ENCODE measurements at regions not wholly inside any gene's neighbourhood (a gene's known extent, or its start where the extent isn't known, plus 50 kb on each side); places are given as distances from the start of the nearest gene placed in this dataset.

- H3K9ac ChIP-seq (ENCODE audit: low read length) = no peak overlapping the region
- no peaks in the 10 kb centered on the region for H3K36me3 ChIP-seq (ENCODE audit: insufficient read depth, low read length)
- no peaks in the 10 kb centered on the region; the same call in 1 of the 2 replicates for H3K9me3 ChIP-seq (ENCODE audit: low read length)
- no peaks in the 10 kb centered on the region for H3K9me2 ChIP-seq (replicated peaks; ENCODE audit: insufficient read depth, low read length)
- H3K27ac ChIP-seq (ENCODE audit: low read length) = no peak overlapping the region
- H4K20me1 ChIP-seq (ENCODE audit: insufficient read depth, low read depth, low read length) = no peaks in the 10 kb centered on the region
- H2AFZ ChIP-seq (ENCODE audit: low read length) = no peak overlapping the region
- H3K4me1 ChIP-seq (ENCODE audit: low read length) = peaks cover 21% of the 10 kb centered on the region
- no peaks in the 10 kb centered on the region for H3K27me3 ChIP-seq (ENCODE audit: low read length)
- no peaks in the 10 kb centered on the region for H3K79me2 ChIP-seq (ENCODE audit: low read length)
- no peak for DNase-seq
- H3K4me3 ChIP-seq (ENCODE audit: low read length) = no peak overlapping the region
- no peak overlapping the region for H3K4me2 ChIP-seq (ENCODE audit: low read depth, low read length, poor library complexity, severe bottlenecking)
These were observed 505.4 kb downstream of the BRD1 start for GRCh38 chr22:49322231-49322630.

- Histone ChIP-seq H3K27ac (ENCODE audit: low read length) (no peak overlapping the region), H3K36me3 (ENCODE audit: insufficient read depth, low read length) (no peaks in the 10 kb centered on the region), H3K27me3 (ENCODE audit: low read length) (no peaks in the 10 kb centered on the region), H3K4me2 (ENCODE audit: low read depth, low read length, poor library complexity, severe bottlenecking) (no peak overlapping the region), H3K4me1 (ENCODE audit: low read length) (peaks cover 15% of the 10 kb centered on the region), H3K4me3 (ENCODE audit: low read length) (no peak overlapping the region), H3K79me2 (ENCODE audit: low read length) (no peaks in the 10 kb centered on the region), H4K20me1 (ENCODE audit: insufficient read depth, low read depth, low read length) (no peaks in the 10 kb centered on the region), H3K9me2 (replicated peaks; ENCODE audit: insufficient read depth, low read length) (no peaks in the 10 kb centered on the region), H3K9me3 (ENCODE audit: low read length) (no peaks in the 10 kb centered on the region), H2AFZ (ENCODE audit: low read length) (no peak overlapping the region), H3K9ac (ENCODE audit: low read length) (no peak overlapping the region)
- DNase-seq = no peak
These were observed 506.1 kb downstream of the BRD1 start for GRCh38 chr22:49321477-49322055.

- Histone ChIP-seq H3K4me1 (ENCODE audit: low read length) (peaks cover 16% of the 10 kb centered on the region), H3K27me3 (ENCODE audit: low read length) (no peaks in the 10 kb centered on the region), H3K4me3 (ENCODE audit: low read length) (no peak overlapping the region), H2AFZ (ENCODE audit: low read length) (no peak overlapping the region), H3K36me3 (ENCODE audit: insufficient read depth, low read length) (no peaks in the 10 kb centered on the region), H3K9me3 (ENCODE audit: low read length) (no peaks in the 10 kb centered on the region), H3K4me2 (ENCODE audit: low read depth, low read length, poor library complexity, severe bottlenecking) (no peak overlapping the region), H3K9me2 (replicated peaks; ENCODE audit: insufficient read depth, low read length) (no peaks in the 10 kb centered on the region), H3K27ac (ENCODE audit: low read length) (no peak overlapping the region), H3K79me2 (ENCODE audit: low read length) (no peaks in the 10 kb centered on the region), H3K9ac (ENCODE audit: low read length) (no peak overlapping the region), H4K20me1 (ENCODE audit: insufficient read depth, low read depth, low read length) (no peaks in the 10 kb centered on the region)
- DNase-seq = no peak
These were observed 506.8 kb downstream of the BRD1 start for GRCh38 chr22:49320714-49321476.

- H3K9ac ChIP-seq (ENCODE audit: low read length) = no peak overlapping the region
- H3K4me2 ChIP-seq (ENCODE audit: low read depth, low read length, poor library complexity, severe bottlenecking) = no peak overlapping the region
- H3K4me1 ChIP-seq (ENCODE audit: low read length) = peaks cover 16% of the 10 kb centered on the region
These were observed 510.3 kb downstream of the BRD1 start for GRCh38 chr22:49317369-49317768.

GRCh38 chr22:49312601-49313000 lies 515.1 kb downstream of the BRD1 start:
- H3K36me3 ChIP-seq (ENCODE audit: insufficient read depth, low read length) = no peaks in the 10 kb centered on the region
- peaks cover 4% of the 10 kb centered on the region; the same call in 1 of the 2 replicates for H3K4me1 ChIP-seq (ENCODE audit: low read length)
- H3K27me3 ChIP-seq (ENCODE audit: low read length) = no peaks in the 10 kb centered on the region
- H3K9ac ChIP-seq (ENCODE audit: low read length) = no peak overlapping the region
- H3K4me2 ChIP-seq (ENCODE audit: low read depth, low read length, poor library complexity, severe bottlenecking) = no peak overlapping the region
- no peak for DNase-seq
- H3K4me3 ChIP-seq (ENCODE audit: low read length) = no peak overlapping the region
- no peak overlapping the region for H2AFZ ChIP-seq (ENCODE audit: low read length)
- H3K27ac ChIP-seq (ENCODE audit: low read length) = no peak overlapping the region
- H3K79me2 ChIP-seq (ENCODE audit: low read length) = no peaks in the 10 kb centered on the region
- H3K9me2 ChIP-seq (replicated peaks; ENCODE audit: insufficient read depth, low read length) = no peaks in the 10 kb centered on the region
- no peaks in the 10 kb centered on the region for H3K9me3 ChIP-seq (ENCODE audit: low read length)
- H4K20me1 ChIP-seq (ENCODE audit: insufficient read depth, low read depth, low read length) = no peaks in the 10 kb centered on the region

More at GRCh38 chr22:49317369-49317768, 510.3 kb downstream of the BRD1 start:
- Histone ChIP-seq H4K20me1 (ENCODE audit: insufficient read depth, low read depth, low read length) (no peaks in the 10 kb centered on the region), H3K9me2 (replicated peaks; ENCODE audit: insufficient read depth, low read length) (no peaks in the 10 kb centered on the region), H3K27me3 (ENCODE audit: low read length) (no peaks in the 10 kb centered on the region), H3K27ac (ENCODE audit: low read length) (no peak overlapping the region), H2AFZ (ENCODE audit: low read length) (no peak overlapping the region), H3K79me2 (ENCODE audit: low read length) (no peaks in the 10 kb centered on the region), H3K36me3 (ENCODE audit: insufficient read depth, low read length) (no peaks in the 10 kb centered on the region), H3K4me3 (ENCODE audit: low read length) (no peak overlapping the region), H3K9me3 (ENCODE audit: low read length) (no peaks in the 10 kb centered on the region)
- no peak for DNase-seq

GRCh38 chr22:49310354-49310753 lies 517.3 kb downstream of the BRD1 start:
- H3K27me3 ChIP-seq (ENCODE audit: low read length) = no peaks in the 10 kb centered on the region
- no peaks in the 10 kb centered on the region for H3K9me2 ChIP-seq (replicated peaks; ENCODE audit: insufficient read depth, low read length)
- H3K27ac ChIP-seq (ENCODE audit: low read length) = no peak overlapping the region
- H3K4me2 ChIP-seq (ENCODE audit: low read depth, low read length, poor library complexity, severe bottlenecking) = no peak overlapping the region
- H3K4me1 ChIP-seq (ENCODE audit: low read length) = peaks cover 6% of the 10 kb centered on the region
- H3K4me3 ChIP-seq (ENCODE audit: low read length) = no peak overlapping the region
- no peaks in the 10 kb centered on the region; the same call in 1 of the 2 replicates for H4K20me1 ChIP-seq (ENCODE audit: insufficient read depth, low read depth, low read length)
- H3K36me3 ChIP-seq (ENCODE audit: insufficient read depth, low read length) = no peaks in the 10 kb centered on the region
- no peaks in the 10 kb centered on the region for H3K9me3 ChIP-seq (ENCODE audit: low read length)
- no peak overlapping the region for H2AFZ ChIP-seq (ENCODE audit: low read length)
- no peak for DNase-seq
- H3K79me2 ChIP-seq (ENCODE audit: low read length) = no peaks in the 10 kb centered on the region
- H3K9ac ChIP-seq (ENCODE audit: low read length) = no peak overlapping the region

GRCh38 chr22:49308300-49308699 lies 519.4 kb downstream of the BRD1 start:
- Histone ChIP-seq H3K4me3 (ENCODE audit: low read length) (no peak overlapping the region), H3K27me3 (ENCODE audit: low read length) (no peaks in the 10 kb centered on the region), H3K9ac (ENCODE audit: low read length) (no peak overlapping the region), H3K27ac (ENCODE audit: low read length) (no peak overlapping the region), H3K4me1 (ENCODE audit: low read length) (peaks cover 13% of the 10 kb centered on the region), H3K9me3 (ENCODE audit: low read length) (no peaks in the 10 kb centered on the region), H3K36me3 (ENCODE audit: insufficient read depth, low read length) (no peaks in the 10 kb centered on the region), H3K79me2 (ENCODE audit: low read length) (no peaks in the 10 kb centered on the region), H3K9me2 (replicated peaks; ENCODE audit: insufficient read depth, low read length) (no peaks in the 10 kb centered on the region), H4K20me1 (ENCODE audit: insufficient read depth, low read depth, low read length) (no peaks in the 10 kb centered on the region; the same call in 1 of the 2 replicates), H2AFZ (ENCODE audit: low read length) (no peak overlapping the region), H3K4me2 (ENCODE audit: low read depth, low read length, poor library complexity, severe bottlenecking) (no peak overlapping the region)
- no peak for DNase-seq

GRCh38 chr22:49307870-49308269 lies 519.8 kb downstream of the BRD1 start:
- H3K9me2 ChIP-seq (replicated peaks; ENCODE audit: insufficient read depth, low read length) = no peaks in the 10 kb centered on the region
- DNase-seq = no peak
- H3K79me2 ChIP-seq (ENCODE audit: low read length) = no peaks in the 10 kb centered on the region
- no peak overlapping the region for H3K4me2 ChIP-seq (ENCODE audit: low read depth, low read length, poor library complexity, severe bottlenecking)
- H3K9me3 ChIP-seq (ENCODE audit: low read length) = no peaks in the 10 kb centered on the region
- no peak overlapping the region for H2AFZ ChIP-seq (ENCODE audit: low read length)
- no peak overlapping the region for H3K27ac ChIP-seq (ENCODE audit: low read length)
- H3K36me3 ChIP-seq (ENCODE audit: insufficient read depth, low read length) = no peaks in the 10 kb centered on the region
- H3K9ac ChIP-seq (ENCODE audit: low read length) = no peak overlapping the region
- H4K20me1 ChIP-seq (ENCODE audit: insufficient read depth, low read depth, low read length) = no peaks in the 10 kb centered on the region; the same call in 1 of the 2 replicates
- no peak overlapping the region for H3K4me3 ChIP-seq (ENCODE audit: low read length)
- H3K4me1 ChIP-seq (ENCODE audit: low read length) = peaks cover 13% of the 10 kb centered on the region
- H3K27me3 ChIP-seq (ENCODE audit: low read length) = no peaks in the 10 kb centered on the region

Measured in Karpas-422 (cell line).